B cell (primary cell): ENCODE measurements at regions not wholly inside any gene's neighbourhood (a gene's known extent, or its start where the extent isn't known, plus 50 kb on each side); places are given as distances from the start of the nearest gene placed in this dataset.

Source experiments
- ATAC-seq: fragments of 200-7000 bp; cut with Tn5 transposase; one replicate; pipeline ENCODE4 v1.10.0; 2021; ENCODE audit warnings: low read depth, mild to moderate bottlenecking, moderate number of reproducible peaks, moderate library complexity
- CTCF ChIA-PET: fragments of 350-600 bp; sonication (Branson Sonifier 250); formaldehyde crosslinking; loops from one replicate; lab custom pipeline; 2021; ENCODE audit warnings: antibody characterized with exemption, inconsistent platforms; lab: Charles Lee
- POLR2A ChIA-PET: fragments of 350-600 bp; sonication (Branson Sonifier 250); formaldehyde crosslinking; loops from one replicate; lab custom pipeline; 2021; ENCODE audit warnings: antibody characterized with exemption; lab: Charles Lee
- DNase-seq: peaks from one replicate; pipeline ENCODE4 v3.0.0; 2013
- H2AFZ ChIP-seq: 2 replicates; pipeline ENCODE4 v1.6.1; 2012; ENCODE audit warnings: mild to moderate bottlenecking, low read depth, low read length; ENCODE audit not compliant: insufficient read depth, poor library complexity, severe bottlenecking
- H3K27ac ChIP-seq, 2 donors: 1 replicate in 1 of 2; 2 replicates in 1 of 2; pipeline ENCODE4 v1.5.1; 2012 to 2013; ENCODE audit warnings: low read length in 2 of 2, mild to moderate bottlenecking in 2 of 2, moderate library complexity in 1 of 2
- H3K27me3 ChIP-seq, 4 experiments: fragments of 200-600 bp in 1 of 4; sonication (generic) in 1 of 4; replicated peaks in 1 of 4; 1 replicate in 2 of 4; 2 replicates in 2 of 4; pipeline versions ENCODE4 v1.6.1 to v1.7.0; 2013 to 2016; ENCODE audit warnings: low read length in 3 of 4, mild to moderate bottlenecking in 2 of 4, mixed read lengths in 1 of 4, moderate library complexity in 1 of 4; ENCODE audit not compliant: insufficient read depth in 4 of 4, control insufficient read depth in 3 of 4; ENCODE audit errors: control extremely low read depth in 1 of 4
- H3K36me3 ChIP-seq, 2 experiments: replicated peaks in 1 of 2; 1 replicate in 1 of 2; 2 replicates in 1 of 2; pipeline versions ENCODE4 v1.6.1 to v1.7.1; 2013; ENCODE audit warnings: low read length in 1 of 2; ENCODE audit not compliant: insufficient read depth in 2 of 2, control insufficient read depth in 1 of 2; ENCODE audit errors: control extremely low read depth in 1 of 2, extremely low read depth in 1 of 2
- H3K4me1 ChIP-seq, 2 donors: fragments of 200-600 bp in 1 of 2; sonication (generic) in 1 of 2; 1 replicate in 1 of 2; 2 replicates in 1 of 2; pipeline versions ENCODE4 v1.5.1 to v1.6.1; 2013 to 2017; ENCODE audit warnings: low read length in 2 of 2; ENCODE audit not compliant: control insufficient read depth in 2 of 2, insufficient read depth in 2 of 2
- H3K4me2 ChIP-seq: replicated peaks from 2 replicates; pipeline ENCODE3; 2012; ENCODE audit warnings: mild to moderate bottlenecking, low read depth, low read length; ENCODE audit not compliant: poor library complexity, severe bottlenecking
- H3K4me3 ChIP-seq, 5 experiments: fragments of 200-600 bp in 1 of 5; sonication (generic) in 1 of 5; 1 replicate in 3 of 5; 2 replicates in 2 of 5; pipeline versions ENCODE4 v1.5.1 to v1.7.0; 2011 to 2016; ENCODE audit warnings: low read length in 4 of 5, mild to moderate bottlenecking in 4 of 5, low read depth in 2 of 5, control low read depth in 1 of 5, moderate library complexity in 1 of 5; ENCODE audit not compliant: insufficient read depth in 1 of 5; ENCODE audit errors: control extremely low read depth in 1 of 5, extremely low read depth in 1 of 5
- H3K79me2 ChIP-seq: fragments of 200-600 bp; sonication (generic); one replicate; pipeline ENCODE4 v1.6.0; 2016; ENCODE audit warnings: low read length; ENCODE audit not compliant: control insufficient read depth, insufficient read depth
- H3K9ac ChIP-seq: fragments of 200-600 bp; sonication (generic); 2 replicates; pipeline ENCODE4 v1.6.1; 2017; ENCODE audit warnings: mild to moderate bottlenecking, low read length, moderate library complexity
- H3K9me3 ChIP-seq, 3 donors: one replicate each; pipeline versions ENCODE4 v1.6.1 to v1.7.1; 2013; ENCODE audit warnings: low read length in 2 of 3; ENCODE audit not compliant: control insufficient read depth in 2 of 3, insufficient read depth in 1 of 3; ENCODE audit errors: control extremely low read depth in 1 of 3
- H4K20me1 ChIP-seq: 2 replicates; pipeline ENCODE4 v1.6.0; 2012; ENCODE audit warnings: mild to moderate bottlenecking, low read length; ENCODE audit not compliant: insufficient read depth, control insufficient read depth, poor library complexity, severe bottlenecking
- H3K27ac Mint-ChIP-seq: one replicate; pipeline ENCODE4 v1.8.0; 2021; ENCODE audit warnings: mixed read lengths
- H3K27me3 Mint-ChIP-seq: one replicate; pipeline ENCODE4 v1.8.0; 2021; ENCODE audit warnings: mixed read lengths
- H3K4me1 Mint-ChIP-seq: one replicate; pipeline ENCODE4 v1.8.0; 2021; ENCODE audit warnings: mixed read lengths
- H3K4me3 Mint-ChIP-seq: one replicate; pipeline ENCODE4 v1.8.0; 2021; ENCODE audit warnings: mixed read lengths
- H3K9me3 Mint-ChIP-seq: one replicate; pipeline ENCODE4 v1.8.0; 2022; ENCODE audit warnings: mixed read lengths; ENCODE audit not compliant: insufficient read depth
- CTCF ChIP-seq: fragments of 200-600 bp; IDR thresholded peaks from one replicate; pipeline ENCODE4 v1.8.0; 2022; ENCODE audit warnings: antibody characterized with exemption, mild to moderate bottlenecking
- EZH2 ChIP-seq: IDR thresholded peaks from 2 replicates; pipeline ENCODE4 v1.6.1; 2012; ENCODE audit warnings: borderline replicate concordance, low read depth, mild to moderate bottlenecking, moderate library complexity, low read length; ENCODE audit not compliant: insufficient read depth, poor library complexity, severe bottlenecking
- WGBS: methylation state at CpG from one replicate; pipeline ENCODE4 v1.1.5; 2013; ENCODE audit warnings: missing lambda C conversion rate; ENCODE audit not compliant: insufficient coverage; 5-methylcytosine and 5-hydroxymethylcytosine counted together
- intact Hi-C: fragments of 100-400 bp; cut with micrococcal nuclease; formaldehyde crosslinking; loops from one replicate; pipeline ENCODE4 v1.10.0; 2022

DNA sequence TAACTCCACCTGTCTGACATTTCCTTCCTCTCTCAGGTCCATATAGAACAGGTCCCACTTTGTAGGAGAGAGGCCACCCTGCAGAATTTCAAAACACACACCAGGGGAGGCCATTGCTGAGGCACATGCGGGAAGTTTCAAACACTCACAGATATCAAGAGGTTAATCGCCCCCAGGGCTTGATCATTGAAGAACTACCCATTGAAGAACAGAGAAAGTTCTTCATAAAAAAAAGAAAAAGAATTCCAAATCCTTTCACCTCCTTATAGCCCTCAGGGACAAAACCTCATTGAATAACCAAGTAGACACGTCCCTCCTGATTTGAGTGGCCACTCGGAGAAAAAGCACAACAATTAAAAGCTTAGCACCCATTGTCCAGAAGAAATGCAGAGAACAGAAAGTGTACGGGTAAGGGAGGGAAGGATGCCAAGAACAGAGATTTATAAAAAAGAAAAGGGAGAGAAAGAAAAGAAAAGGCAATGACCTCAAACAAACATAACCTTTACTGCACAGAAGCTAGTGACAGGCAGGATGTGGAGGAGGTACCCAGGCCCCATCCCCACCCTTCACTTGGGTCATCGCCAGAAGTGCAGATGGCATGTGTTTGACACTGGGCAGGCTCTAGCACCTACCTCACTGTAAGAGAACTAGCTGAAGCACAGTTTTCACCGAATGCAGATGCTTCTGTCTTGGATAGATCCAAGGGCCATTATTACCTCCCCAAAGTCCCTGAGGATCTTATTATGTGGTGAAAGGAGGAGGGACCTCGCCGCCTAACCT, 112.3 kb upstream of the HES1 start:
- TF ChIP-seq CTCF (no peak), EZH2 (no peak)
- DNase-seq (no peak), ATAC-seq (no peak)
- Histone ChIP-seq H3K36me3 (no peaks in the 10 kb centered on the region), H3K4me3 (no peak overlapping the region), H3K4me2 (no peak overlapping the region), H3K4me1 (peaks cover 6 to 9% of the 10 kb centered on the region in 2 donors), H3K79me2 (no peaks in the 10 kb centered on the region), H3K27me3 (no peaks in the 10 kb centered on the region), H3K9ac (no peak overlapping the region), H4K20me1 (no peaks in the 10 kb centered on the region), H3K27ac (no peak overlapping the region), H3K9me3 (peaks cover 0 to 5% (median 0%) of the 10 kb centered on the region in 3 donors), H2AFZ (no peak overlapping the region)
- peaks cover 2% of the 10 kb centered on the region for H3K9me3 Mint-ChIP-seq
- peaks cover 13% of the 10 kb centered on the region for H3K4me1 Mint-ChIP-seq
- ChIA-PET POLR2A (no interaction called here), CTCF (no interaction called here)
- H3K4me3 Mint-ChIP-seq = no peak overlapping the region
- intact Hi-C loops = no loop called here
- no peaks in the 10 kb centered on the region for H3K27me3 Mint-ChIP-seq
- H3K27ac Mint-ChIP-seq = no peak overlapping the region
- WGBS = 100% methylated on average over 1 of the region's 9 CpGs

- peaks cover 7 to 9% of the 10 kb centered on the region in 2 donors for H3K4me1 ChIP-seq
- H3K4me3 ChIP-seq = no peak overlapping the region
- Mint-ChIP-seq H3K27me3 (no peaks in the 10 kb centered on the region), H3K27ac (no peak overlapping the region), H3K4me1 (peaks cover 22% of the 10 kb centered on the region), H3K4me3 (no peak overlapping the region), H3K9me3 (peaks cover 5% of the 10 kb centered on the region)
- ATAC-seq = no peak
- WGBS = 90% methylated on average over 5 of the region's 5 CpGs
- ChIA-PET CTCF (no interaction called here), POLR2A (no interaction called here)
- H3K36me3 ChIP-seq = no peaks in the 10 kb centered on the region
- DNase-seq = no peak
- H2AFZ ChIP-seq = no peak overlapping the region
- H3K9ac ChIP-seq = no peak overlapping the region
- no peak overlapping the region for H3K27ac ChIP-seq
- H3K4me2 ChIP-seq = no peak overlapping the region
- H4K20me1 ChIP-seq = no peaks in the 10 kb centered on the region
- TF ChIP-seq CTCF (no peak), EZH2 (no peak)
- H3K79me2 ChIP-seq = no peaks in the 10 kb centered on the region
- peaks cover 0 to 3% (median 0%) of the 10 kb centered on the region in 4 experiments for H3K27me3 ChIP-seq
- H3K9me3 ChIP-seq = peaks cover 0 to 5% (median 0%) of the 10 kb centered on the region in 3 donors
- intact Hi-C loops = no loop called here
Observed at GRCh38 chr3:194025119-194025518, 110.8 kb upstream of the HES1 start.
